Neuronal stem cell (in vitro differentiated cells): ENCODE measurements at regions not wholly inside any gene's neighbourhood (a gene's known extent, or its start where the extent isn't known, plus 50 kb on each side); places are given as distances from the start of the nearest gene placed in this dataset.

Experiments used
- DNase-seq: peaks from one replicate; pipeline ENCODE4 v3.0.0-alpha.2; 2013; ENCODE audit warnings: low spot score
- H2AFZ ChIP-seq: one replicate; pipeline ENCODE4 v1.6.1; 2013; ENCODE audit warnings: mild to moderate bottlenecking, low read length, inconsistent platforms
- H2AK5ac ChIP-seq: 2 replicates; pipeline ENCODE4 v1.6.1; 2013; ENCODE audit warnings: low read depth, mild to moderate bottlenecking, inconsistent platforms, low read length, moderate library complexity, mixed read lengths
- H2BK120ac ChIP-seq: 2 replicates; pipeline ENCODE4 v1.6.1; 2013; ENCODE audit warnings: low read depth, mild to moderate bottlenecking, inconsistent platforms, low read length, moderate library complexity, mixed read lengths
- H2BK12ac ChIP-seq: one replicate; pipeline ENCODE4 v1.6.1; 2013; ENCODE audit warnings: low read length, inconsistent platforms
- H2BK15ac ChIP-seq: 2 replicates; pipeline ENCODE4 v1.6.1; 2013; ENCODE audit warnings: mild to moderate bottlenecking, low read length, inconsistent platforms, mixed read lengths
- H2BK5ac ChIP-seq: one replicate; pipeline ENCODE4 v1.6.1; 2013; ENCODE audit warnings: inconsistent platforms, mild to moderate bottlenecking, low read length, moderate library complexity
- H3K14ac ChIP-seq: one replicate; pipeline ENCODE4 v1.6.1; 2013; ENCODE audit warnings: low read length, inconsistent platforms
- H3K18ac ChIP-seq: 2 replicates; pipeline ENCODE4 v1.6.1; 2013; ENCODE audit warnings: low read length, inconsistent platforms
- H3K23ac ChIP-seq: 2 replicates; pipeline ENCODE4 v1.6.1; 2013; ENCODE audit warnings: low read depth, mild to moderate bottlenecking, mixed read lengths, low read length, inconsistent platforms; ENCODE audit not compliant: poor library complexity
- H3K27ac ChIP-seq: replicated peaks from 3 replicates; pipeline ENCODE4 v1.5.1; 2013; ENCODE audit warnings: low read length, inconsistent platforms
- H3K27me3 ChIP-seq, 3 experiments: 2 replicates each; pipeline ENCODE4 v1.6.1; 2013; ENCODE audit warnings: low read length in 3 of 3, mild to moderate bottlenecking in 2 of 3, inconsistent platforms in 1 of 3, low read depth in 1 of 3, mixed read lengths in 1 of 3, moderate library complexity in 1 of 3; ENCODE audit not compliant: control insufficient read depth in 3 of 3, insufficient read depth in 3 of 3
- H3K36me3 ChIP-seq, 2 donors: replicated peaks in 1 of 2; 2 replicates each; pipeline ENCODE4 v1.6.1; 2013; ENCODE audit warnings: low read length in 2 of 2; ENCODE audit not compliant: control insufficient read depth in 2 of 2, insufficient read depth in 2 of 2
- H3K4ac ChIP-seq: 2 replicates; pipeline ENCODE4 v1.6.1; 2013; ENCODE audit warnings: inconsistent platforms, mild to moderate bottlenecking, low read length, moderate library complexity
- H3K4me1 ChIP-seq, 2 donors: 1 replicate in 1 of 2; 2 replicates in 1 of 2; pipeline ENCODE4 v1.6.1; 2013; ENCODE audit warnings: low read length in 2 of 2, low read depth in 1 of 2; ENCODE audit not compliant: control insufficient read depth in 2 of 2, insufficient read depth in 1 of 2
- H3K4me2 ChIP-seq: one replicate; pipeline ENCODE4 v1.6.1; 2013; ENCODE audit warnings: mild to moderate bottlenecking, low read length, inconsistent platforms; ENCODE audit not compliant: insufficient read depth, poor library complexity, severe bottlenecking
- H3K4me3 ChIP-seq, 2 donors: 2 replicates each; pipeline ENCODE4 v1.5.1; 2013; ENCODE audit warnings: low read length in 2 of 2, mild to moderate bottlenecking in 2 of 2, inconsistent platforms in 1 of 2, moderate library complexity in 1 of 2
- H3K79me1 ChIP-seq: one replicate; pipeline ENCODE4 v1.6.1; 2013; ENCODE audit warnings: low read depth, mild to moderate bottlenecking, inconsistent platforms, low read length, moderate library complexity
- H3K9ac ChIP-seq: one replicate; pipeline ENCODE4 v1.6.1; 2013; ENCODE audit warnings: mild to moderate bottlenecking, low read depth, low read length, inconsistent platforms; ENCODE audit not compliant: poor library complexity
- H3K9me3 ChIP-seq, 2 donors: replicated peaks in 1 of 2; 2 replicates each; pipeline versions ENCODE3 to v1.6.1; 2013; ENCODE audit warnings: low read length in 2 of 2, mild to moderate bottlenecking in 2 of 2, inconsistent platforms in 1 of 2, low read depth in 1 of 2, mixed read lengths in 1 of 2, moderate library complexity in 1 of 2; ENCODE audit not compliant: control insufficient read depth in 2 of 2, insufficient read depth in 1 of 2
- H4K8ac ChIP-seq: one replicate; pipeline ENCODE4 v1.6.1; 2013; ENCODE audit warnings: low read depth, mild to moderate bottlenecking, inconsistent platforms, low read length, moderate library complexity
- H4K91ac ChIP-seq: one replicate; pipeline ENCODE4 v1.6.1; 2013; ENCODE audit warnings: low read length, low read depth, mild to moderate bottlenecking, inconsistent platforms; ENCODE audit not compliant: poor library complexity
- WGBS, 2 donors: extraction: QIAGEN DNeasy Blood & Tissue Kit; methylation state at CpG; one replicate each; pipeline ENCODE4 v1.1.7; 2013; ENCODE audit warnings: missing lambda C conversion rate in 2 of 2, mixed read lengths in 1 of 2; ENCODE audit not compliant: insufficient read length in 2 of 2, insufficient replicate concordance in 1 of 2; ENCODE audit errors: extremely low coverage in 2 of 2; 5-methylcytosine and 5-hydroxymethylcytosine counted together

- no CpG with 5 or more reads among the region's 4 CpGs for WGBS, 2 donors
Measured at GRCh38 chr5:128877476-128877875, 87.8 kb upstream of the SLC27A6 start.

GRCh38 chr5:128881502-128882018, 83.7 kb upstream of the SLC27A6 start:
- Histone ChIP-seq H3K4me1 (no peaks in the 10 kb centered on the region), H2AK5ac (no peak overlapping the region), H3K9ac (no peak overlapping the region), H3K27ac (no peak overlapping the region), H3K36me3 (no peaks in the 10 kb centered on the region), H4K8ac (no peak overlapping the region), H2BK12ac (no peak overlapping the region), H2BK120ac (no peak overlapping the region), H3K14ac (no peak overlapping the region), H2BK15ac (no peak overlapping the region), H3K23ac (no peak overlapping the region), H3K27me3 (no peaks in the 10 kb centered on the region), H3K79me1 (no peaks in the 10 kb centered on the region), H3K4me3 (no peak overlapping the region), H3K4me2 (no peak overlapping the region), H2AFZ (no peak overlapping the region), H3K4ac (no peak overlapping the region), H3K18ac (no peak overlapping the region), H4K91ac (no peak overlapping the region), H3K9me3 (no peaks in the 10 kb centered on the region), H2BK5ac (no peak overlapping the region)
- DNase-seq = no peak
- WGBS, 2 donors = no CpG with 5 or more reads among the region's 4 CpGs

More at GRCh38 chr5:128877476-128877875, 87.8 kb upstream of the SLC27A6 start:
- Histone ChIP-seq H3K27ac (no peak overlapping the region), H3K23ac (no peak overlapping the region), H3K9ac (no peak overlapping the region), H3K36me3 (no peaks in the 10 kb centered on the region), H3K27me3 (no peaks in the 10 kb centered on the region), H2BK120ac (no peak overlapping the region), H3K14ac (no peak overlapping the region), H3K4me3 (no peak overlapping the region), H4K8ac (no peak overlapping the region), H3K9me3 (no peaks in the 10 kb centered on the region), H2AK5ac (no peak overlapping the region), H2AFZ (no peak overlapping the region), H3K79me1 (no peaks in the 10 kb centered on the region), H2BK5ac (no peak overlapping the region), H3K4me2 (no peak overlapping the region), H3K4me1 (no peaks in the 10 kb centered on the region), H4K91ac (no peak overlapping the region), H2BK15ac (no peak overlapping the region), H3K4ac (no peak overlapping the region), H3K18ac (no peak overlapping the region), H2BK12ac (no peak overlapping the region)
- no peak for DNase-seq

GRCh38 chr5:128885649-128886255, 79.5 kb upstream of the SLC27A6 start:
- no peaks in the 10 kb centered on the region for H3K9me3 ChIP-seq
- H2BK15ac ChIP-seq = no peak overlapping the region
- H3K36me3 ChIP-seq = no peaks in the 10 kb centered on the region
- H3K4me3 ChIP-seq = no peak overlapping the region
- H2BK120ac ChIP-seq = no peak overlapping the region
- H3K4ac ChIP-seq = no peak overlapping the region
- H3K9ac ChIP-seq = no peak overlapping the region
- no peak overlapping the region for H2BK5ac ChIP-seq
- no peak for DNase-seq
- no peaks in the 10 kb centered on the region for H3K4me1 ChIP-seq
- H3K4me2 ChIP-seq = no peak overlapping the region
- no peak overlapping the region for H2AFZ ChIP-seq
- no peak overlapping the region for H4K8ac ChIP-seq
- no peaks in the 10 kb centered on the region for H3K79me1 ChIP-seq
- H2BK12ac ChIP-seq = no peak overlapping the region
- H3K14ac ChIP-seq = no peak overlapping the region
- H3K23ac ChIP-seq = no peak overlapping the region
- H3K18ac ChIP-seq = no peak overlapping the region
- H2AK5ac ChIP-seq = no peak overlapping the region
- no peaks in the 10 kb centered on the region for H3K27me3 ChIP-seq
- no peak overlapping the region for H3K27ac ChIP-seq
- no peak overlapping the region for H4K91ac ChIP-seq

- DNase-seq = no peak
- H2BK5ac ChIP-seq = no peak overlapping the region
- H2BK120ac ChIP-seq = no peak overlapping the region
- no peak overlapping the region for H3K23ac ChIP-seq
- no peak overlapping the region for H2AFZ ChIP-seq
- no peak overlapping the region for H3K18ac ChIP-seq
- no peak overlapping the region for H3K14ac ChIP-seq
- no peaks in the 10 kb centered on the region for H3K27me3 ChIP-seq
- H2AK5ac ChIP-seq = no peak overlapping the region
- H3K4me3 ChIP-seq = no peak overlapping the region
- H3K4ac ChIP-seq = no peak overlapping the region
- H3K27ac ChIP-seq = no peak overlapping the region
- H3K4me1 ChIP-seq = no peaks in the 10 kb centered on the region
- H3K79me1 ChIP-seq = no peaks in the 10 kb centered on the region
- no peaks in the 10 kb centered on the region for H3K36me3 ChIP-seq
- H3K9me3 ChIP-seq = no peaks in the 10 kb centered on the region
- no peak overlapping the region for H4K91ac ChIP-seq
- H2BK15ac ChIP-seq = no peak overlapping the region
- no peak overlapping the region for H2BK12ac ChIP-seq
- H4K8ac ChIP-seq = no peak overlapping the region
- H3K4me2 ChIP-seq = no peak overlapping the region
- H3K9ac ChIP-seq = no peak overlapping the region
Measured at GRCh38 chr5:128895122-128895521, 70.2 kb upstream of the SLC27A6 start.
